ENCODE measurements at regions not wholly inside any gene's neighbourhood (a gene's known extent, or its start where the extent isn't known, plus 50 kb on each side); places are given as distances from the start of the nearest gene placed in this dataset.

DNA sequence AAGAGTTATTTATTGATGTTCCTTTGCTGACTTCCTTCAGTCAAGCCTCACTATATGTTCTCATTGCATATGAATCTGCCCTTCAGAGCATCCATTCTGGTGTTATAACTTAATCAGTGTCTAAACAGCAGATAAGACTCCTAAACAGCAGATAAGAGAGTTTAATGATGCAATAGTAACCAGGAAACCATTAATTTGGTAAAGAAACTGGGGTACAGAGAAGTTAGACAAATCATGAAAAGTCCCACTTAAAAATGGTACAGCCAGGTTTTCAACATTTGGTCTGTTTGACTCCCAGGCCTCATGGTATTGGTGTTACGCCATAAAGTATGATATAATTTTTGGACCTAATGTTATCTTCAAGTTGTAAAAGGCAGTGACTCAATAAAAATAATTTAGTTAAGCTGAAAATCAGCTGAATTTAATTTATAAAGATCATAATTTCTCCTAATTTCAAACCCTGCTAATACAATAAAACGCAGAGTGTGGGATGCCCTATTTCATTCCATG is 127.4 kb upstream of the DST start:
- TF ChIP-seq, protein P1, sequence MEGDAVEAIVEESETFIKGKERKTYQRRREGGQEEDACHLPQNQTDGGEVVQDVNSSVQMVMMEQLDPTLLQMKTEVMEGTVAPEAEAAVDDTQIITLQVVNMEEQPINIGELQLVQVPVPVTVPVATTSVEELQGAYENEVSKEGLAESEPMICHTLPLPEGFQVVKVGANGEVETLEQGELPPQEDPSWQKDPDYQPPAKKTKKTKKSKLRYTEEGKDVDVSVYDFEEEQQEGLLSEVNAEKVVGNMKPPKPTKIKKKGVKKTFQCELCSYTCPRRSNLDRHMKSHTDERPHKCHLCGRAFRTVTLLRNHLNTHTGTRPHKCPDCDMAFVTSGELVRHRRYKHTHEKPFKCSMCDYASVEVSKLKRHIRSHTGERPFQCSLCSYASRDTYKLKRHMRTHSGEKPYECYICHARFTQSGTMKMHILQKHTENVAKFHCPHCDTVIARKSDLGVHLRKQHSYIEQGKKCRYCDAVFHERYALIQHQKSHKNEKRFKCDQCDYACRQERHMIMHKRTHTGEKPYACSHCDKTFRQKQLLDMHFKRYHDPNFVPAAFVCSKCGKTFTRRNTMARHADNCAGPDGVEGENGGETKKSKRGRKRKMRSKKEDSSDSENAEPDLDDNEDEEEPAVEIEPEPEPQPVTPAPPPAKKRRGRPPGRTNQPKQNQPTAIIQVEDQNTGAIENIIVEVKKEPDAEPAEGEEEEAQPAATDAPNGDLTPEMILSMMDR (IDR thresholded peaks at IDR 0.05; ENCODE audit: insufficient read depth, low read length), result no peak
- no peak for TF ChIP-seq POLR2AphosphoS5 (IDR thresholded peaks at IDR 0.05; ENCODE audit: low read depth)
